Neural crest cell (in vitro differentiated cells): ENCODE measurements at regions not wholly inside any gene's neighbourhood (a gene's known extent, or its start where the extent isn't known, plus 50 kb on each side); places are given as distances from the start of the nearest gene placed in this dataset.

ENCODE experiments used
- DNase-seq: peaks from one replicate; pipeline ENCODE4 v3.0.0; 2021; ENCODE audit warnings: low read depth, mixed read lengths, low spot score
- H3K27ac Mint-ChIP-seq: one replicate; pipeline ENCODE4 v1.8.0; 2021; ENCODE audit warnings: mild to moderate bottlenecking, mixed read lengths; ENCODE audit not compliant: unreplicated experiment
- H3K27me3 Mint-ChIP-seq: 2 replicates; pipeline ENCODE4 v1.8.0; 2021; ENCODE audit warnings: low read depth, mild to moderate bottlenecking, mixed read lengths
- H3K36me3 Mint-ChIP-seq: 2 replicates; pipeline ENCODE4 v1.8.0; 2021; ENCODE audit warnings: low read depth, mild to moderate bottlenecking, mixed read lengths
- H3K4me1 Mint-ChIP-seq: 2 replicates; pipeline ENCODE4 v1.8.0; 2021; ENCODE audit warnings: mixed read lengths
- H3K4me3 Mint-ChIP-seq: one replicate; pipeline ENCODE4 v1.8.0; 2021; ENCODE audit warnings: mild to moderate bottlenecking, mixed read lengths
- H3K9me3 Mint-ChIP-seq: 2 replicates; pipeline ENCODE4 v1.8.0; 2021; ENCODE audit warnings: mixed read lengths
- TF ChIP-seq, protein P1 (sequence below): fragments of 200-600 bp; sonication (generic); conservative IDR thresholded peaks from 2 replicates; pipeline ENCODE4 v1.5.0; 2021; ENCODE audit warnings: antibody characterized with exemption, mild to moderate bottlenecking

DNA sequence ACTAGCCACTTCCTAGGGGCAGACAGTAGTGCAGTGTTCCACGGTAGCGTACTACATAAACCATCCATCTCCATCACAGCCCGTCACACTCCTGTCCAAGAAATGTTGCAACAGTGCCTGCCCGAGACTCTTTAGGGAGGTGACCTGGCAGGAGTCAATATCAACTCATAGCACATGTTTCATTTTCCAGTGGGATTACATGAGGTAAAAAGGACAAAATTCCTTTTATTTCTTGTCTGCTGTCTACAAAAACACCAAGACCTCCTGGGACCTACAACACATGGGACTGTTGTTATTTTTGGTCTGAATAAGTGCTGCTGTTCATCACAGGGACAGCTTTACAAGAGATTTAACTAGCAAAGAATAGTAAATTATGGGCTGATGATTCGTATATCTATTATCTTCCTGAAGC lies 99.9 kb downstream of the MPP7 start:
- no peak for DNase-seq
- Mint-ChIP-seq H3K4me1 (no peaks in the 10 kb centered on the region), H3K36me3 (peaks cover 3% of the 10 kb centered on the region), H3K4me3 (no peak overlapping the region), H3K27me3 (no peaks in the 10 kb centered on the region), H3K27ac (no peak overlapping the region), H3K9me3 (no peaks in the 10 kb centered on the region)
- TF ChIP-seq, protein P1, sequence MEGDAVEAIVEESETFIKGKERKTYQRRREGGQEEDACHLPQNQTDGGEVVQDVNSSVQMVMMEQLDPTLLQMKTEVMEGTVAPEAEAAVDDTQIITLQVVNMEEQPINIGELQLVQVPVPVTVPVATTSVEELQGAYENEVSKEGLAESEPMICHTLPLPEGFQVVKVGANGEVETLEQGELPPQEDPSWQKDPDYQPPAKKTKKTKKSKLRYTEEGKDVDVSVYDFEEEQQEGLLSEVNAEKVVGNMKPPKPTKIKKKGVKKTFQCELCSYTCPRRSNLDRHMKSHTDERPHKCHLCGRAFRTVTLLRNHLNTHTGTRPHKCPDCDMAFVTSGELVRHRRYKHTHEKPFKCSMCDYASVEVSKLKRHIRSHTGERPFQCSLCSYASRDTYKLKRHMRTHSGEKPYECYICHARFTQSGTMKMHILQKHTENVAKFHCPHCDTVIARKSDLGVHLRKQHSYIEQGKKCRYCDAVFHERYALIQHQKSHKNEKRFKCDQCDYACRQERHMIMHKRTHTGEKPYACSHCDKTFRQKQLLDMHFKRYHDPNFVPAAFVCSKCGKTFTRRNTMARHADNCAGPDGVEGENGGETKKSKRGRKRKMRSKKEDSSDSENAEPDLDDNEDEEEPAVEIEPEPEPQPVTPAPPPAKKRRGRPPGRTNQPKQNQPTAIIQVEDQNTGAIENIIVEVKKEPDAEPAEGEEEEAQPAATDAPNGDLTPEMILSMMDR = no peak

DNA sequence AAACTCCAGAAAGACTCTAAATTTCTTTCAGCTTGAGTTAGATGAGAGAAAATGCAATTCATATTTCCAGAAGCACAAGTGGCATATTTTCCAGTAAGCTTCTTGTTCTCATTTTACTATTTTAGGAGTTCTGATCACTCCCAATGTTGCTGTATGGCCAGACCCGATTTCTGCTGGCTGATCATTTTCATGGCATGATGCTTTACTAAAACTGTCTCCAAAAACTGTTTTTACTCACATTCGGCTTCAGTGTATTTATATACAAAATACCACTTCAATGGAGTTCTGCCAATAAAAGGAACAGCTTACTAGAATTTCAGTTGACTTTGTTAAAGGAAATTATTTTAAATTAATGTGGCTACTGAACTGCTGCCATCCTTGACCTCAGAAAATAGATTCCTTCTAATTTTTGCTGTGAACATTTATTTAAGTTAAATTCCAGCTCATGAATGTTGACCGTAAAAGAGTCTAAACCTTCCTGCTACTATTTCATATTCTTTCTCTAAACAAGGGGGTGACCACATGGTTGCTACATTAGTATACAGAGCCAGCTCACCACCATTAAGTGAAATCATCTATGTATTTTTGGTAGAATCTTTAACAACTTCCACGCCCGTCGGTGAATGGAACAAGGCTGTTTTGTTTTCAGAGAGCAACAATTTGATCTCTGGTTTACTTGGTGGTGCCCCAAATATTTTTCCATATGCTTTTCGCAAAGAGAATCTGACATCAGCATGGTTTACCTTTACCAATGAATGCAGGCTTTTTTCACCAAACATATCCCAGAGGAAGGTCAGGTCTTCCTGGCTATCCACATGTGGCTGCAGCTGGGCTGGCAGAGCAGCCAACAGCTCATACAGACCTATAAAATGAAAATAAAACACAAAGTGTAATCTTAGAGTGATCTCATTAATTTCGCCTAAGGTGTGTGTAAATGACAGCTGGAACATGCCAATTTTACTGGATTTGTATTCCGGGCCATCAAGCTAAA lies 101.2 kb downstream of the MPP7 start:
- H3K27me3 Mint-ChIP-seq = no peaks in the 10 kb centered on the region
- no peak overlapping the region for H3K27ac Mint-ChIP-seq
- no peak overlapping the region for H3K4me3 Mint-ChIP-seq
- no peaks in the 10 kb centered on the region for H3K9me3 Mint-ChIP-seq
- peaks cover 3% of the 10 kb centered on the region for H3K36me3 Mint-ChIP-seq
- TF ChIP-seq, protein P1 = no peak
- H3K4me1 Mint-ChIP-seq = no peaks in the 10 kb centered on the region
- DNase-seq = no peak

DNA sequence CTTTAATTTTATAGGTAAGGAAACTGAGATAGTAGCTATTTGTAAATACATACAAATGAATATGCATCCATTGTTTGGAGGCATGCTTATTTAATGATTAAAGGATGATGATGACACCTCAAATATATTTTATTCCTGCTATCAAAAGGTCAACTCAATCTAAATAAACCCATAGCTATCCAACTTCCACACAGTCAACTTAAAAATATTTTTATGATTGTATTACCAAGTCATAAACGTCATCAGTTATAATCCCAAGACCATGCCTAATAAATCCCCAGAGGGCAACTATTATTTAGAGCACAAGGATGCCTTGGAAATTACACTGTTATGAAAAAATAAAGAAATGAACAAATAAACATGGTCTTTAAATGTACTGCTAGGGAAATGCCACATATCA lies 102.1 kb downstream of the MPP7 start:
- H3K27me3 Mint-ChIP-seq = no peaks in the 10 kb centered on the region
- no peaks in the 10 kb centered on the region for H3K9me3 Mint-ChIP-seq
- no peak overlapping the region for H3K4me3 Mint-ChIP-seq
- TF ChIP-seq, protein P1 = no peak
- H3K4me1 Mint-ChIP-seq = no peaks in the 10 kb centered on the region
- H3K36me3 Mint-ChIP-seq = peaks cover 3% of the 10 kb centered on the region
- no peak for DNase-seq
- H3K27ac Mint-ChIP-seq = no peak overlapping the region

DNA sequence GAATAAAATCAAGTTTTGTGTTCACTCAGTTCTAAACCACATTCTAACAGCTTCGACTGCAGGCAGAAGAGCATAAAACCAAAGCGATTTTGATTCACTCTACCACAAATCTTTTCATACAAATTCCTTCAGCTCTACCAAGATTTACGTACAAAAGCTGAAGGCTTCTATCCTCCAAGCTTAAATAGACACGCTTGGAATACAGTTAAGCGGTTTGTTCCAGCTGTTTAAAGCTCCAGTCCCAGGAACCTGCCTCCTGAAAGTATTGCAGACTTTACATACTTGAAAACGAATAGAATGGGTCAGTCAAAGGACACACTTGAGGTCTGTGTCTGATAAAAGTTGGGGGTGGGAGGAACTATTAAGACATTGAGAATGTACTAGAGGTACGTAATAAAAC lies 102.9 kb downstream of the MPP7 start:
- Mint-ChIP-seq H3K4me1 (no peaks in the 10 kb centered on the region), H3K4me3 (no peak overlapping the region), H3K36me3 (peaks cover under 1% of the 10 kb centered on the region), H3K9me3 (no peaks in the 10 kb centered on the region), H3K27ac (no peak overlapping the region), H3K27me3 (no peaks in the 10 kb centered on the region)
- TF ChIP-seq, protein P1 = no peak
- DNase-seq = no peak

GRCh38 chr10:28190196-28190595 lies 112.7 kb downstream of the MPP7 start:
- Mint-ChIP-seq H3K36me3 (no peaks in the 10 kb centered on the region), H3K4me1 (no peaks in the 10 kb centered on the region), H3K27ac (no peak overlapping the region), H3K9me3 (no peaks in the 10 kb centered on the region), H3K27me3 (no peaks in the 10 kb centered on the region), H3K4me3 (no peak overlapping the region)
- TF ChIP-seq, protein P1 = no peak
- DNase-seq = no peak
